ENCODE measurements at regions not wholly inside any gene's neighbourhood (a gene's known extent, or its start where the extent isn't known, plus 50 kb on each side); places are given as distances from the start of the nearest gene placed in this dataset.
"Not testable (repeated sequence)": the region's sequence is repeated elsewhere in the genome, so short reads cannot be mapped to it uniquely, and the experiment has no call there.

- no peak for DNase-seq (ENCODE audit: low spot score)
Measured at GRCh38 chr6:167229586-167229985, 61.5 kb upstream of the UNC93A start.

- no peak for DNase-seq (ENCODE audit: low spot score)
Measured at GRCh38 chr6:167230288-167230687, 60.8 kb upstream of the UNC93A start.

DNA sequence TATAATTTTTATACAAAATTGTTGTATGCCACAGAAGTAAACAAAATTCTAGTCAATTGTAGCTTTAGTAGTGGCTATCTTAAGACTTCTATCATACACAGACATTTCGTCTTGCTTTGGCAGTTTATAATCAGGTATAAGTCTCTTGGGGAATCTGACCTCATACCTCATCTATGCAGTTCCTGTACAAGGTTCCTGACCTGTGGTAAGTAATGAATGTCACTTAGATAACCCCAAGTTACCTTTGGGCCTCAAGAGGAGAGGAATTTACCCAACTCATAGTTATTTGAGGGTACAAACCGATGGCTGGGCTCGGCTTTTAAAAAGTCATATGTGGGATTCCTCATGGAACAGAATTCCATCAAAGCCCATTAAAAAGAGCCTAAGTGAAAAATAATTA is 58.8 kb upstream of the UNC93A start:
- no peak for DNase-seq (ENCODE audit: low spot score)

DNA sequence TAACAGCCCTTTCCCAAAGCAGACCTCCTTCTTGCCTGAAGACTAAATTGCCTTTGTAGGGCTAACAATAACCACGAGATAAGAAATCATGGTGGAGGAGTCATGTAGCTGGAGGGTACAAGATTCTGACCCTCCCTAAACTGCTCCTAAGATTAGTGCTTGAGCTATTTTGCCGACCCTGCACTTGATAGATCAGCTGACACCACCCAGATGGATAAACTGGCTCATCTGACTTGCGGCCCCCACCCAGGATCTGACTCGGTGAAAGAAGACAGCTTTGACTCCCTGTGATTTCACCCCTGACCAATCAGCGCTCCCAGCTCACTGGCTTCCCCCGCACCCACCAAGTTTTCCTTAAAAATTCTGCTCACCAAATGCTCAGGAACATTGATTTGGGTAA is 57.6 kb upstream of the UNC93A start:
- DNase-seq (ENCODE audit: low spot score) = no peak

DNA sequence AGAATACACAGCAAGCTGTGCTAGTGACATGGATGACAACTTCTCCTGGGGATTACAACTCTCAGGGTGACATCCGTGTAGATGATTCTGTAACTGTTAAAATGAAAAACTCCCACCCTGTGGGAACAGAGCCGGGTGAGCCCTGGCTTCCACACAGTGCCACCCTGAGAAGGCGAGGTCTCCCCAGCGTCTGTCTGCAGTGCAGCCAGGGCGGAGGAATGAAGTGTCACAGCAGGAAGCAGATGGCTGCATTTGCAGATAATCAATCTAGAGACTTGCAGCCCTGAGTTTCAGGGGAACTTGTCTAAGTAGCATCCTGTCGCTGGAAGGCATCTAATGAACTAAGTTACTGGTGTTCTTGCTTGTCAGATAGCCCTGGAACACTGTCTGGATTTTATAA is 56.5 kb upstream of the UNC93A start:
- not testable (repeated sequence) for DNase-seq (ENCODE audit: low spot score)

GRCh38 chr6:167235005-167235404 is 56.1 kb upstream of the UNC93A start:
- no peak for DNase-seq (ENCODE audit: low spot score)

DNA sequence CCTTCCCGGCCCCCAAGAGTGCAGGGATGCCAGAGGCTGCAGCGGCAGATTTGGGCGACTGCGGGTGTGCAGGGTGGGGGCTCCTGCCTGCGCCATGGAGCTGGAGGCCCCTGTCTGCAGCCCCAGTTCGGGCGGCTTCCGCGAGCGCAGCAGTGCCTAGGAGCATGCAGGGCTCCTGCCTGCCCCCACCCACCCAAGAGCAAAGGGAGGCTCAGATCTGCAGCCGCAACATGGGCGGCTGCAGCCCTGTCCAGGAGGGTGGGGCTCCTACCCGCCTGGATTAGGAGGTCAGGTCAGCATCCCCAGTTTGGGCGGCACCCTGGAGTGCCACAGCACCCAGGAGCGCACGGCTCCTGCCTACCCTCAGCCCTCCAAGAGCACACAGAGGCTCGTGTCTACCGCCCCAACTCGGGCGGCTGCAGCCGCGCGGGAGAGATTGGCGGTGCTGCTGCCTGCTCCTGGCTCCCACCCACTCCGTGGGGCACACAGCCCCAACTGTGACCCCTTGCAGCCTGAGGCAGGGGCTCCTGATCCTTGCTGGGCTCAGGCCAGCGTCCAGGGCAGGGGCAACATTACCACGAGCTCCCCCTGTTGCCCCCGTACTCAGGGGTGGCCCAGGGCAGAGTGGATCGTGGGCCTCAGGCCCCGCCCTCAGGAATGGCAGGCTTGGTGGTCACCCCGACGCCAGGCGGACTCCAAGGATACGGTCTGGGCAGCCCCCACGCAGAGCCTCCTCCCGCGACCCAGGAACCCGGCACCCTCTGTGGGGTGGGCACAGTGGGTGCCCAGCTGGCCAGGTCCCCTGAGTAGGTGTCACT is 55.5 kb upstream of the UNC93A start:
- DNase-seq (ENCODE audit: low spot score) = no peak

GRCh38 chr6:167236239-167236571 is 54.9 kb upstream of the UNC93A start:
- DNase-seq (ENCODE audit: low spot score) = no peak

GRCh38 chr6:167237438-167238145 is 53.5 kb upstream of the UNC93A start:
- DNase-seq (ENCODE audit: low spot score) = no peak

GRCh38 chr6:167238146-167238693 is 52.9 kb upstream of the UNC93A start:
- no peak for DNase-seq (ENCODE audit: low spot score)

DNA sequence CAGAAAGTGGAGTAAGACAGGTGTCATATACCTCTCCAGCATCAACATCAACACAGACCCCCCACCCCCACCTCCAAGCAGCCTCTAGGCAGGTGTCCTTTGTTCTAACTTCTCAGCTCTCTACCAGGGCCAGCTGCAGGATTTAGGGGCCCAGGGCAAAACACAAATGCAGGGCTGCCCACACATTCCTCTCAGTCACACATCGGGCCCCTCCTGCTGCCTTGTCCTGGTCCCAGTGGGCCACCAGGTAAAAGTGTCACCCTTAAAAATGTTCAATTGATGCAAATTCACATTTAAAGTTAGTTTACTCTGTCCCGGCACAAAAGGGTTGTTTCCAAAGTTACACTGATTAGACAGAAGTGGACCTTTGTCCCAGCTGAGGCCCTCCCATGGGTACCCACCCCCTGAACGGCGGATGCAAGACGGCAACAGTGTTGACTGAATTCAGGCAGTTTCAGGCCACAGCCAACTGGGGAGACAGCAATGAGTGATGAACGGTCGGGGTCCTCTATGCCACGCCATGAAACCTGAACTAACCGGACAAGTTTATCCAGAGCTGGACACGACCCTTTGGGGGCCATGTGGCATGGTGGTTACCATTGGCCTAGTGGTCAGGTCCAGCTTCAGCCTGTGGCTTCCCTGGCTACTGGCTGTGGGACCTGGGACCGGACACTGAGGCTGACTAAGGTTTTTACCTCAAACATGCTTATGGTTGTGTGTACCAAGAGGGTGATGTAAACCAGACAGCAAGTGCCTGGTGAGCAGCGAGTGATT is 52.2 kb upstream of the UNC93A start:
- DNase-seq (ENCODE audit: low spot score) = no peak

DNA sequence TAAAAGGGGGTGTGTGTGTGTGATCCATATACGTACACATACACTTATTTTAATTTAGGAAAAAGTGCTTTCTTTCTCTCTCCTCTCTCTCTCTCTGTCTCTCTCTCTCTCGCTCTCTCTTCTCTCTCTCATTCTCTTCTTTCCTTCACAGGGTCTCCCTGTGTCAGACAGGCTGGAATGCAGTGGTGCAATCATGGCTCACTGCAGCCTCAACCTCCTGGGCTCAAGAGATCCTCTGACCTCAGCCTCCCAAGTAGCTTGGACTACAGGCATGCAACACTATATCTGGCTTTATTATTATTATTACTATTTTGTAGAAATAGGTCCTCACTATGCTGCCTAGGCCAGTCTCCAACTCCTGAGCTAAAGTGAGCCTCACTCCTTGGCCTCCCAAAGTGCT is 51.6 kb upstream of the UNC93A start:
- not testable (repeated sequence) for DNase-seq (ENCODE audit: low spot score)

DNA sequence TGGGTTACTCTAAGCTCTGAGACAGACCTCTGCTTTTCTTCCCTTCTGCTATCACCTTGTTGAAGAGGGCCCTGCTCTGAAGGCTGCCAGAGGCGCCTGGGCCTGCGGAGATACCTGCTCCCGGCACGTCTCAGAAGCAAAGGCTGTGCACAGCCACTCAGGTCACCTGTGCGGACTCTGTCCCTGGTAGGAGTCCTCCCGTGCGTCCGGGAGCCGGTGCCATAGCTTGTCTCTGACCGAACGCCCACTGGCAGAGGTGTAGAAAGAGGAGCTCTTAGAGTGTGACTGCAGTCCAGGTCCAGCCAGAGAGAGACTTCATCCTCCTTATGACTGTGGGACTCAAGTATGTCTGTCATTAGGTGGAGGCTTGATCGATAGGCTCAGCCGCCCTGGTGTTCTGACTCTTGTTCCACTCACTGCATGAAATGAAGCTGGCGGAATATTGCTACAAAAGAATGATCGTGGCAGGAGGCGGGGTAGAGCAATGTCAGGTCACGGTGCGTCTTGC is 51.0 kb upstream of the UNC93A start:
- DNase-seq (ENCODE audit: low spot score) = no peak
